ENCODE measurements at regions not wholly inside any gene's neighbourhood (a gene's known extent, or its start where the extent isn't known, plus 50 kb on each side); places are given as distances from the start of the nearest gene placed in this dataset.

DNA sequence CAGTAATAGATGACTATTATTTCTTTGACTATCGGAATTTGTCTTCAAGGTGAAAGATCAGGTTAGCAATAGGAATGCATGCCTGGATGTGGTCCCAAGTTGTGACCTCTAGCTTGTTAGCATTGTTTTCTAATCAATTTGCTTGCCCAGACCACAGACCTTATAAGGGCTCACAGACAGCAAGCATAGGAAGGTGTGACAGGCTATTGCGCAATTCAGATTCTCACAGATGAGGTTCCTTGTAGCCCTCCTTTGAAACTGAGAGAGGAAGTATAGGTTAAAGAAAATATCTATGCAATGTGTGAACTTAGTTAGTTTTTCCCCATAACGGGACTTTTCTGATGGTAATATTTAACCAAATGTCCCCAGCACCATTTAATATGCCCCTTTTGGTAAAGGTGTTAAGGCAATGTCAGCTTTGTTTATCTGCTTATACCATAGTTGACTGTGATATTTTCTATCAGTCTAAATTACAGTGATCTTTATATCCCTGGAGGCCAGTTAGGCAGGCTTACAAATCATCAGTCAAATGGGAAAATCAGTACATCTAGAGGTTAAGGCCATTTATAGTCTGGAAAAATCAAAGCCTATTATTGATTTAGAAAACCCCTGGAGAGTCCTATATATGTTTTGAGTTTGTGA is 168.1 kb upstream of the MBNL1 start:
- no peak for DNase-seq (ENCODE audit: low read depth, low spot score)

- DNase-seq (ENCODE audit: low read depth, low spot score) = no peak
Observed at GRCh38 chr3:152102410-152102809, 166.3 kb upstream of the MBNL1 start.

DNA sequence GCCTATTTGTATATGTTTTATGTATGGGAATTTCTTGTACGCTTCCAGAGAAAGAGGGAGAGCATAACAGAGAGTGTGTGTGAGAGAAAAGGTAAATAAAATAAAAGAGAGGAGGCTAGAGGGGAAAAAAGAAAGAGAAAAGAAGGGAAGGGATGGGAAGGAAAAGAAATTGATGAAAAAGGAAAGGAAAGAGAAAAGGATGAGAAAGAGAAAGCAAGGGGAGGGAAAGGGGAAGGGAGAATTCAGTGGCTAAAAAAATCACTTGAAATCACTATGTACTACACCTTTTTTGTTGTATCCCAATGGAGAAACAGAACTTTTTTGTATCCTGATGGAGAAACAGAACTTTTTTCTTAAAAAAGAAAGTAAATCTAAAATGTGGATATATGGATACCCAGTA is 165.5 kb upstream of the MBNL1 start:
- no peak for DNase-seq (ENCODE audit: low read depth, low spot score)

DNA sequence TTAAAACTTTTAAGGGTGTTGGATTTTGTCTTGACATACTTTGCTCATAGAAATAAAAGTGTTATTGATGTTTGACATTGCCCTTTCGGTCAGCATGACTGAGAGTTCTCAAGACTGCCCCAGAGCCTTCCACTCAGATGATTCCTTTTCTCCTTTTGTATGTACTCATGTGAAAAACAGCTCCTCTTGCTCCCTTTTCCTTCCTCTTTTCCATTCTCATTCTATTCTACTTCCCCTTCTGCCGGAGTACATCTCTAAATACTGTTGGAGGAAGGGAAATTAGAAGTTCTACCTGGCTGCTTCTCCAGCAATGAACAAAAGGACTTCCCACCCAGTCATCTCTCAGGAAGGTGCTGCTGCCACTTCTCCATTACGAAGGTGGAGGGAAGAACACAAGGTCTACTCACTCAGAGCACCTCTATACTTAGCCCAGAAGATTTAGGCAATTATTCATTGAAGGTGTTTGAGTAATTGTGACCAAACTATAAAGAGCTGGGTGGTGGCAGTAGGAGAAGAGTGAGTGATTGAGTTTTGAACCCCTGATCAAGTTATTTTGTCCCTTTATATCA is 163.8 kb upstream of the MBNL1 start:
- DNase-seq (ENCODE audit: low read depth, low spot score) = no peak

- no peak for DNase-seq (ENCODE audit: low read depth, low spot score)
Observed at GRCh38 chr3:152105446-152105845, 163.3 kb upstream of the MBNL1 start.

DNA sequence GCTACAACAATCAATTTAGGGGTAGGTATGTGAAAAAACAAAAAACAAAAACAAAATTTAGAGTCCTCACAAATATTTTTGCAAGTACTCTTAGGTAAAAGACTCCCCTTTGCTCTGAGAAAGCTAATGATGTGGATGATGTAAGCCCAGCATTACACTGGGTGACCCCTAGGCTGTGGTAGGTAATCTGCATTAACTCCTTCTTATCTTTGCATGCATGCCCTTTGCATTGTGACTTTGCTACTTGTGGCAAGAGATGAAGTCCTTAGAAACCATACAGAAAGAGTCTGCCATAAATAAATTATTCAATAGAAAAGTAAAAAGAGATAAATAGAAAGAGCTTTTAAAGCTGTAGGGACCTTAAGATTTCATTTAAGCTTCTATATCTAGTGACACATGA is 159.7 kb upstream of the MBNL1 start:
- no peak for DNase-seq (ENCODE audit: low read depth, low spot score)

DNA sequence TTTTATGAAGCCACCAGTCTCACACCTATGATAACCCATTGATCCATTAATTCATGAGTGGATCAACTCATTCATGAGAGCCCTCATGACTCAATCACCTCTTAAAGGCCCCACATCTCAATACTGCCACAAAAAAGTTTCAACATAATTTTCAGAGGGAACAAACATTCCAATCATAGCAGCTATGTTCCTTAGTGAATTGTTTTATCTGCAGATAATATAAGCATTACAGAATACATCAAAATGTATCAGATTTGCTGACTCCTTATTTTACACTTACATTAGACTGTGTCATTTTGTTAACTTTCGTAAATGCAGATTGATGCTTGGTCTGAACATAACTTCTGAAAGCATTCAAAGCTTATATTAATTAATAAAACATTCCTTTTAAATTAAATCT is 155.3 kb upstream of the MBNL1 start:
- DNase-seq (ENCODE audit: low read depth, low spot score) = no peak

DNA sequence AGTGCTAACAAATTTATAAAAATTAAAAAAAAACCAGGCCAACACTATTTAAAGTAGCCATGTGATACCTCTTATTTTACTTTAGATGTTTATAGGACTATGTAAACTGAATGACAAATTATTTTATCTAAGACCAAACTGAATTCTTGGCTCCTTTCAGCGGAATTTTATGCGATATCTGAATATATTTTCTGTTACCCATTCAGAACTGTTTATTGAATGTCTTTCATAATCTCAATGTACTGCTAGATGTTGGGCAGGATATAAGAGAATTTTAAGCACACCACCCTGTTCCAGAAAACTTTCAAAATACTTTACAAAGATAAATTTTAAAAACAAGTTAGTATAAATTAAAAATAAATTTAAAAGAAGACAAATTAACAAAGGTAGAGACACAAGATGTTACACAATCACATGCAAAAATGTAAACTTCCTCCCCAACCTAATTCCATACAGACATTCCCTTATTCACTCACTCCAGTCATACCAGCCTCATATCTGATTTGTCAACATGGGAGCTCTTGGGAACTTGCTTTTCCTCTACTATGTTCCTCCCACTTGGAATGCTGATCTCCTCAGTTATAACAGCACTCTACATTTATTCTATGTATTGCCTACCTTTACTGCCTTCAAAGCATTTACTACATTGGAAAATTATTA is 154.6 kb upstream of the MBNL1 start:
- DNase-seq (ENCODE audit: low read depth, low spot score) = no peak

DNA sequence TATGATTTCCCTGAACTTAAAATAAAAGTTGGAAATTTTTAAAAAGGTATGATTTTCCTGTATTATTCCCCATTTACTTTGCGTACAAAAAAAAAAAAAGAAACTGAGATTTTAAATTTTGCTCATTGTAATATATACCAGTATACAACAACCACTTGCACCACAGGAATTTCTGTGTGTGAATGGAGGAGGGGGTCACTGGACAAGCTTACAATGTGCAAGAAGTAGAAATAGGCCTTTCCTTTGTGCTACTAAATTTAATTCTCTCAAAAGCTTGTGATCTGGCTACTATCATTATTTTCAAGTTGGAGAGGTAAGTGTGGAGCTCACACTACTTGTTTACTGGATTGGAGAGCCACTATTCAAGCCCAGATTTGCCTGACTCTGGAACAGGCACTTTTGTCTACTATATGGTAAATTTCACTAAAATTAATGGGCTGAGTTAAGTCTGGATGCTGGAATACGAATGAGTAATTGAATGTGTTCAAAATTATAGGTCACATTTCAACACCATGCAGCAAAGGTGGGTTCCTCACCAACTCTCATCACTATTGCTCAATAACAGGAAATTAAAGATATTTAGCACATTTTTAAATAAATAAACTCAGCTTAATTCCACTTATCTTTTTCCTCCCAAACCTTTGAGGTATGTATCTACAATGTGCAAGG is 148.0 kb upstream of the MBNL1 start:
- no peak for DNase-seq (ENCODE audit: low read depth, low spot score)

GRCh38 chr3:152121270-152121636 is 147.5 kb upstream of the MBNL1 start:
- no peak for DNase-seq (ENCODE audit: low read depth, low spot score)

DNA sequence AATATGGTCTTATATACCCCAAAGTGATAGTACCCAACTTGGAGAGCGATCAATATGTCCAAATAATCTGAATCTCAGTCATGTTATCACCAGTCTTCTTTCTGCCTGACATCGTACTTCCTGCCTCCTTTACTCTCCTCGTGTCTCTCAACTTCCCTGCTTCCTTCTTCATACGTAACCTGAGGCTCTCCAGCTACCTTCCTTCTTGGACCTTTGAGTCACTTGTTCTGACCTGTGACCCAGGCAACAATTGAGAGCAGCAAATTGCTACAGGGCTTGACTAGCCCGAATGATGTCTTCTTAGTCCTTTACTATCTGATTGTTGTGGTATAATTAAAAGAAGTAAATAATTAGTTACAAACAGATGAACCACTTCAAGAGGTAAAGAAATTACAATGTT is 145.9 kb upstream of the MBNL1 start:
- peak; percentile 15 for DNase-seq (ENCODE audit: low read depth, low spot score)

GRCh38 chr3:152123457-152123856 is 145.3 kb upstream of the MBNL1 start:
- DNase-seq (ENCODE audit: low read depth, low spot score) = no peak

GRCh38 chr3:152126260-152126659 is 142.5 kb upstream of the MBNL1 start:
- DNase-seq (ENCODE audit: low read depth, low spot score) = no peak

GRCh38 chr3:152127058-152127457 is 141.7 kb upstream of the MBNL1 start:
- no peak for DNase-seq (ENCODE audit: low read depth, low spot score)

- DNase-seq (ENCODE audit: low read depth, low spot score) = no peak
Observed at GRCh38 chr3:152128356-152128755, 140.4 kb upstream of the MBNL1 start.

DNA sequence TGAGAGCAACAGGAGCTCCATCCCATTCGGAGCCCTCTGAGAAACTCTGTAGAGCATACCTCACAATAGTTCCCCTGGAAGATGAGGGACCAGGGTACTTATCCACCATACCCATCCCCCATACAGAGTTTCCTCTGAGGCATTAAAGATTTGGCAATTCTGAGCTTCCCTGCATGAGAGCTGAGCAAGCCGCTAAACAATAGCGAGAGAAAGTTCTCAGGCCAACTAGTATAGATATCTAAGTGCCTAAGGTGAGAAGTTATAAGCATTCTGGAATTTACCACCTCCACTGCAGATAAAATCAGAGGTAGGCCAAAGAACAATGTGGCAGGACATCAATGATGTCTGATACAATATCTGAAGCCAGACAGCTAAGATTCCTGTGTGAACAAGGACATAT is 129.1 kb upstream of the MBNL1 start:
- no peak for DNase-seq (ENCODE audit: low read depth, low spot score)

DNA sequence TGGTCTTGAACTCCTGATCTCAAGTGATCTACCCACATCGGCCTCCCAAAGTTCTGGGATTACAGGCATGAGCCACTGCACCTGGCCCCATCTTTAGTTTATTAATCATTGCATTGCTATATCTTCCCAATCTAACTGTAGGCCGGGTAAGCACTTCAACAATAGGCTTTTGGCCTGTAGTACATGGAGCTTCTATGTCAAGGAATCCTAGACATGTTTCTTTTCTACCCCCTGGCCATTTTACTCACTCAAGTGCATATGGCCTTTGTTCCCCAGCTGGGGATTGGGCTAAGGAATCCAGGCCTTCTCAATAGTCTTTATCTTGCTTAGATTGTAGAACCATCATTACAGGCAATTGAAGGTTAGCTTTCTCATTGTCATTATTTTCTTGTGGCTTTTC is 122.3 kb upstream of the MBNL1 start:
- DNase-seq (ENCODE audit: low read depth, low spot score) = no peak

DNA sequence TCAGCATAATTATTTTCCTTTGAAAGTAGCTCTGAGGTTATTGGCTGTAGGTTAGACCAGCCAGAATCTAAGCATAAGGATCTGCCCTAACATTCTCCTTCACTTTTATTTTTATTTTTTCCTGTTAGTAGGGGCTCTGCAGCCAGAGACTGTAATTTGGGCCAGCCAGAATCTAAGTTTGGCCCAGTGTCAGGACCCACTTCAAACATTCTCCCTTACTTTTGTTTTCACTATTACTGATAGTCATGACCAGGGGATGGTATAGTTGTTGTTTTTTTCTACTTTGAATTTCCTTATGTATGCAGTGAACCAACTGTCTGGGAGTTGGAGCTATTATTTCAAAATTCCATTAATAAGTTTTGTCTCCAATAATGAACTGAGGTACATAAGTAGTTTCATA is 121.0 kb upstream of the MBNL1 start:
- DNase-seq (ENCODE audit: low read depth, low spot score) = no peak

GRCh38 chr3:152148579-152148978 is 120.2 kb upstream of the MBNL1 start:
- DNase-seq (ENCODE audit: low read depth, low spot score) = no peak

DNA sequence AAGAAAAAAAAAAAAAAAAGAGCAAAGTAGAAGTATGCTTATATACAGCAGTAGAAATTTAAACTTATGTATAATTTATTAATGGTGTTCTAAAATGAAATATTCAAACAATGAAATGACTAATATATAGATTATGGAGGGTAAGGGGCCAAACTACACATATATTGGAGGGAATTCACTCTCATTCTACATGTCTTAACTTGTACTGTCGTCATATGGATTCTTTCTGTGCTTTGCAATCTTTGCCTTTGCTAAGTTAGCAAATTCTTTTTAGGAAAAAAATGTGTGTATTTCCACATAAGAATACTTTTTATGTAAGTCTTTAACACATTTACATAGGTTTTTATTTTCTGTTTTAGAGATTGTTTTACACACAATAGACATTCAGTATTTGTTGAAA is 118.9 kb upstream of the MBNL1 start:
- no peak for DNase-seq (ENCODE audit: low read depth, low spot score)

- peak; percentile 19 for DNase-seq (ENCODE audit: low read depth, low spot score)
Observed at GRCh38 chr3:152151216-152151876, 117.4 kb upstream of the MBNL1 start.

Measured in ELF-1 (cell line).